Mesenchymal stem cell (in vitro differentiated cells and primary cell): ENCODE measurements at regions not wholly inside any gene's neighbourhood (a gene's known extent, or its start where the extent isn't known, plus 50 kb on each side); places are given as distances from the start of the nearest gene placed in this dataset.
A peak's percentile ranks its signal among the peaks of the same experiment; 100 is the strongest.

ENCODE experiments used
- DNase-seq: peaks from one replicate; pipeline ENCODE4 v3.0.0-alpha.2; 2013
- H2AFZ ChIP-seq: one replicate; pipeline ENCODE4 v1.6.1; 2013; ENCODE audit warnings: low read depth, mild to moderate bottlenecking, control low read depth, inconsistent platforms, low read length, moderate library complexity
- H2AK5ac ChIP-seq: 2 replicates; pipeline ENCODE4 v1.6.1; 2013; ENCODE audit warnings: low read length, moderate library complexity, mild to moderate bottlenecking, inconsistent platforms; ENCODE audit not compliant: severe bottlenecking
- H2BK120ac ChIP-seq: one replicate; pipeline ENCODE4 v1.6.1; 2013; ENCODE audit warnings: low read depth, mild to moderate bottlenecking, inconsistent platforms, low read length, moderate library complexity
- H2BK12ac ChIP-seq, 2 experiments: one replicate each; pipeline ENCODE4 v1.6.1; 2013; ENCODE audit warnings: inconsistent platforms in 2 of 2, low read length in 2 of 2, mild to moderate bottlenecking in 2 of 2, moderate library complexity in 2 of 2, control low read depth in 1 of 2
- H2BK15ac ChIP-seq: one replicate; pipeline ENCODE4 v1.6.1; 2013; ENCODE audit warnings: mild to moderate bottlenecking, low read depth, inconsistent platforms; ENCODE audit not compliant: poor library complexity, severe bottlenecking
- H2BK5ac ChIP-seq: 2 replicates; pipeline ENCODE4 v1.6.1; 2013; ENCODE audit warnings: low read depth, mild to moderate bottlenecking, low read length, control low read depth, inconsistent platforms; ENCODE audit not compliant: poor library complexity, severe bottlenecking
- H3K14ac ChIP-seq, 2 experiments: one replicate each; pipeline ENCODE4 v1.6.1; 2013; ENCODE audit warnings: inconsistent platforms in 2 of 2, low read length in 2 of 2, control low read depth in 1 of 2, mild to moderate bottlenecking in 1 of 2, moderate library complexity in 1 of 2
- H3K18ac ChIP-seq, 2 experiments: one replicate each; pipeline ENCODE4 v1.6.1; 2013; ENCODE audit warnings: inconsistent platforms in 2 of 2, low read length in 2 of 2, control low read depth in 1 of 2, low read depth in 1 of 2, mild to moderate bottlenecking in 1 of 2
- H3K23ac ChIP-seq, 2 experiments: one replicate each; pipeline ENCODE4 v1.6.1; 2013; ENCODE audit warnings: inconsistent platforms in 2 of 2, low read length in 2 of 2, mild to moderate bottlenecking in 2 of 2, moderate library complexity in 2 of 2, control low read depth in 1 of 2
- H3K27ac ChIP-seq: 2 replicates; pipeline ENCODE4 v1.5.1; 2013; ENCODE audit warnings: mild to moderate bottlenecking, moderate library complexity, low read length, control low read depth, inconsistent platforms; ENCODE audit not compliant: poor library complexity, severe bottlenecking
- H3K27me3 ChIP-seq, 2 experiments: 2 replicates each; pipeline versions ENCODE4 v1.6.1 to v1.7.0; 2013; ENCODE audit warnings: low read length in 2 of 2, mild to moderate bottlenecking in 2 of 2, moderate library complexity in 2 of 2, control low read depth in 1 of 2, inconsistent platforms in 1 of 2; ENCODE audit not compliant: control insufficient read depth in 1 of 2, insufficient read depth in 1 of 2
- H3K36me3 ChIP-seq, 2 experiments: 2 replicates each; pipeline versions ENCODE4 v1.6.1 to v1.7.0; 2013; ENCODE audit warnings: low read length in 2 of 2, control low read depth in 1 of 2, inconsistent platforms in 1 of 2, low read depth in 1 of 2, mild to moderate bottlenecking in 1 of 2; ENCODE audit not compliant: insufficient read depth in 2 of 2, control insufficient read depth in 1 of 2
- H3K4ac ChIP-seq, 2 experiments: one replicate each; pipeline ENCODE4 v1.6.1; 2013; ENCODE audit warnings: inconsistent platforms in 2 of 2, low read length in 2 of 2, mild to moderate bottlenecking in 2 of 2, moderate library complexity in 2 of 2, control low read depth in 1 of 2, low read depth in 1 of 2
- H3K4me1 ChIP-seq: 2 replicates; pipeline ENCODE4 v1.6.1; 2013; ENCODE audit warnings: low read depth, low read length, control low read depth; ENCODE audit not compliant: control insufficient read depth, insufficient read depth
- H3K4me2 ChIP-seq: 2 replicates; pipeline ENCODE4 v1.6.1; 2013; ENCODE audit warnings: low read length, mild to moderate bottlenecking, inconsistent platforms; ENCODE audit not compliant: poor library complexity, severe bottlenecking
- H3K4me3 ChIP-seq, 2 experiments: 2 replicates each; pipeline versions ENCODE4 v1.5.1 to v1.7.0; 2013; ENCODE audit warnings: low read length in 2 of 2, mild to moderate bottlenecking in 2 of 2, control low read depth in 1 of 2, low read depth in 1 of 2; ENCODE audit not compliant: insufficient read depth in 1 of 2
- H3K79me1 ChIP-seq: replicated peaks from 2 replicates; pipeline ENCODE4 v1.6.1; 2013; ENCODE audit warnings: mild to moderate bottlenecking, control low read depth, low read length, inconsistent platforms; ENCODE audit not compliant: poor library complexity, severe bottlenecking
- H3K9ac ChIP-seq: 2 replicates; pipeline ENCODE4 v1.7.0; 2013; ENCODE audit warnings: mild to moderate bottlenecking, low read length, moderate library complexity
- H3K9me3 ChIP-seq: 2 replicates; pipeline ENCODE4 v1.7.0; 2013; ENCODE audit warnings: mild to moderate bottlenecking, low read length; ENCODE audit not compliant: control insufficient read depth
- H4K8ac ChIP-seq: one replicate; pipeline ENCODE4 v1.6.1; 2013; ENCODE audit warnings: inconsistent platforms, mild to moderate bottlenecking, low read length, moderate library complexity
- H4K91ac ChIP-seq: one replicate; pipeline ENCODE4 v1.6.1; 2013; ENCODE audit warnings: mild to moderate bottlenecking, low read length, inconsistent platforms
- WGBS: methylation state at CpG from one replicate; pipeline ENCODE4 v1.1.7; 2013; ENCODE audit warnings: mixed read lengths; 5-methylcytosine and 5-hydroxymethylcytosine counted together

DNA sequence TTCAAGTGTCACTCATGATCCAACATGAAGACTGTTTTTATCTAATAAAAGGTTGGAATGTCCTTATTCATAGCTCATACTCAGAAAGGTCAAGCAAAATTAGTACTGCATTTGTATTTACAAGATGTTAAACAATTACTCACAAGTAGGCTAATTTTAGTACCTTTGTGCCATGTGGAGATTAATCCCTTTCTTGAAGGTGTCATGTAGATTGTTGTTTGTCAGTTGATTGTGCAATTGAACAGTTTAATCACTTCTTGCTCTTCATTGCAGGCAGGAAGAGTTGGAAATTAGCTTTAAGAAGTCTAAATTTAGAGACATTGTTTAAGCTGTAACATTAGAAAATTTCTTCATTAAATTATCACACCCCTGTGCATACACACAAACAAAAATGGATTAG, 847.1 kb downstream of the KCNT2 start:
- Histone ChIP-seq H3K4ac (no peak overlapping the region), H3K4me2 (no peak overlapping the region), H2BK5ac (no peak overlapping the region), H2AK5ac (no peak overlapping the region), H3K18ac (no peak overlapping the region), H2BK15ac (no peak overlapping the region), H2BK12ac (no peak overlapping the region), H4K8ac (no peak overlapping the region), H3K4me3 (no peak overlapping the region), H4K91ac (no peak overlapping the region), H3K36me3 (no peaks in the 10 kb centered on the region), H3K27ac (no peak overlapping the region), H2BK120ac (no peak overlapping the region), H3K79me1 (no peaks in the 10 kb centered on the region), H3K9ac (no peak overlapping the region), H3K4me1 (no peaks in the 10 kb centered on the region), H3K27me3 (no peaks in the 10 kb centered on the region), H3K9me3 (no peaks in the 10 kb centered on the region), H3K23ac (no peak overlapping the region), H2AFZ (no peak overlapping the region), H3K14ac (no peak overlapping the region)
- DNase-seq: no peak

DNA sequence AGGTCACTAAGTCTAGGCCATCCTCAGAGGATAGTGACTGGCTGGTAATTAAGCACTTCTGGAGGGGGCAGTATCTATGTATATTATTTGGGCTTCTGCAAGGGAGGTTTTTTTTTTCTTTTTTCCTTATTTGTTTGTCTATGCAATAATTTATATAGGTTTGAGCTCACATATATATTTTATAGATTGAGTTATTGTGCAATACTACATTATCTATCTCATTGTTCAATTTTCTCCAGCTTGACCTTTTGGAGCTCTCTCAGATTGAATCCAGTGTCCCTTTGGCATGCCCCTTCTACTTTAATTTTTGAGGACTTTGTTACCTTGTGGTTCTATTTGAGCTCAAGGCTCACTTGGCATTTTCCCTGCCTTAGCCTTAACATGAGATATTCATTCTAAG, 852.1 kb downstream of the KCNT2 start:
- H3K4ac ChIP-seq: no peak overlapping the region
- no peak overlapping the region for H2AFZ ChIP-seq
- H3K79me1 ChIP-seq: no peaks in the 10 kb centered on the region
- H2BK15ac ChIP-seq: no peak overlapping the region
- H3K27ac ChIP-seq: no peak overlapping the region
- no peaks in the 10 kb centered on the region for H3K4me1 ChIP-seq
- no peak overlapping the region for H2BK12ac ChIP-seq
- H3K9me3 ChIP-seq: no peaks in the 10 kb centered on the region
- H3K14ac ChIP-seq: no peak overlapping the region
- H2AK5ac ChIP-seq: no peak overlapping the region
- H3K4me2 ChIP-seq: no peak overlapping the region
- no peak overlapping the region for H3K18ac ChIP-seq
- no peak overlapping the region for H3K23ac ChIP-seq
- H4K91ac ChIP-seq: no peak overlapping the region
- H3K9ac ChIP-seq: no peak overlapping the region
- H3K27me3 ChIP-seq: no peaks in the 10 kb centered on the region
- no peak for DNase-seq
- no peak overlapping the region for H4K8ac ChIP-seq
- H2BK120ac ChIP-seq: no peak overlapping the region
- H3K36me3 ChIP-seq: no peaks in the 10 kb centered on the region
- no peak overlapping the region for H3K4me3 ChIP-seq
- H2BK5ac ChIP-seq: no peak overlapping the region

DNA sequence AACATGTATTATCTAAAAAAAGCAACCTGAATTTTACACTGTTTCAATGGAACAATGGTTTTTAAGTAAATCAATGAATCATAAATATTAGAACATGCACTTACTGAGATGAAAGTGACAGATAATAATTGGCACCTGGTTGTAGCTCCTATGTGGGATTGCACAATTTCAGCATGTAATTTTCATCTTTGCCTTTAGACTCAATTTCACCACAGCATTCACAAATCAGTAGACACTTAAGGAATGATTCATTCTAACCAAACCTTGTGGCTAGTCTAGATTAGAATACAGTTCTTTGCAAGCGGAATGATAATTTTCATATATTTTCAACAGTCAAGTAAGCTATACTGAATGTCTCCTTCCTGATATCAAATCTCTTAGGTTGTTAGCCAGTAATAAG, 853.4 kb downstream of the KCNT2 start:
- H2BK15ac ChIP-seq: no peak overlapping the region
- DNase-seq: peak; percentile 38
- H3K9ac ChIP-seq: no peak overlapping the region
- H3K36me3 ChIP-seq: no peaks in the 10 kb centered on the region
- no peak overlapping the region for H4K8ac ChIP-seq
- no peak overlapping the region for H2AK5ac ChIP-seq
- no peak overlapping the region for H3K27ac ChIP-seq
- H3K4me3 ChIP-seq: no peak overlapping the region
- H2BK12ac ChIP-seq: no peak overlapping the region
- H2AFZ ChIP-seq: no peak overlapping the region
- H3K27me3 ChIP-seq: no peaks in the 10 kb centered on the region
- H4K91ac ChIP-seq: no peak overlapping the region
- no peak overlapping the region for H3K23ac ChIP-seq
- no peak overlapping the region for H2BK120ac ChIP-seq
- H3K4me1 ChIP-seq: no peaks in the 10 kb centered on the region
- H3K18ac ChIP-seq: no peak overlapping the region
- no peak overlapping the region for H3K14ac ChIP-seq
- WGBS: no CpG with 5 or more reads among the region's 1 CpG
- no peaks in the 10 kb centered on the region for H3K9me3 ChIP-seq
- H3K4me2 ChIP-seq: no peak overlapping the region
- no peak overlapping the region for H3K4ac ChIP-seq
- H2BK5ac ChIP-seq: no peak overlapping the region
- H3K79me1 ChIP-seq: no peaks in the 10 kb centered on the region

DNA sequence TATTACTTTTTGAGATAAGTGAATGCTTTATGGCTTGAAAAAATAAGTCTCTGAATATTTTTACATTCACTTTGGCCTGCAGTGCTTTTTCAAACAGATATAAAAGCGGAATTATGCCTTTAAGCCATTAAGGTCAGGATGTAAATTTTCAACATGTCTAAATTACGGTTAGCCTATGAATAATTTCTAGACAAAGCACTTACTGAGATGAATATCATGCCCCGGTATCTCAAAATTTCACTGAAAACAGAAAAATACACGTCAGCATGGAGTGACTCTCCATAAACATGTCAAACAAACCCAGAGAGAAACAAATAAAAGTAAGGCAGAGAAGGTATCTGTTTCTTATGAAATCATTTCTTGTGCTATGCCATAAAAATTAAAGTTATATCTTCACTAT, 853.9 kb downstream of the KCNT2 start:
- Histone ChIP-seq H3K79me1 (no peaks in the 10 kb centered on the region), H4K91ac (no peak overlapping the region), H3K14ac (no peak overlapping the region), H2BK15ac (no peak overlapping the region), H3K4me2 (no peak overlapping the region), H3K36me3 (no peaks in the 10 kb centered on the region), H2BK120ac (no peak overlapping the region), H4K8ac (no peak overlapping the region), H3K27me3 (no peaks in the 10 kb centered on the region), H2BK5ac (no peak overlapping the region), H3K27ac (no peak overlapping the region), H3K23ac (no peak overlapping the region), H3K4ac (no peak overlapping the region), H2AK5ac (no peak overlapping the region), H3K4me1 (no peaks in the 10 kb centered on the region), H3K4me3 (no peak overlapping the region), H3K18ac (no peak overlapping the region), H3K9ac (no peak overlapping the region), H2AFZ (no peak overlapping the region), H2BK12ac (no peak overlapping the region), H3K9me3 (no peaks in the 10 kb centered on the region)
- DNase-seq: peak; percentile 16
- WGBS: 88% methylated on average over 1 of the region's 4 CpGs
